Occipital lobe (tissue), 1 donor: ENCODE measurements at regions not wholly inside any gene's neighbourhood (a gene's known extent, or its start where the extent isn't known, plus 50 kb on each side); places are given as distances from the start of the nearest gene placed in this dataset.

ENCODE experiments used
- DNase-seq: peaks from one replicate; lab custom pipeline; 2025; lab: John Stamatoyannopoulos, UW

DNA sequence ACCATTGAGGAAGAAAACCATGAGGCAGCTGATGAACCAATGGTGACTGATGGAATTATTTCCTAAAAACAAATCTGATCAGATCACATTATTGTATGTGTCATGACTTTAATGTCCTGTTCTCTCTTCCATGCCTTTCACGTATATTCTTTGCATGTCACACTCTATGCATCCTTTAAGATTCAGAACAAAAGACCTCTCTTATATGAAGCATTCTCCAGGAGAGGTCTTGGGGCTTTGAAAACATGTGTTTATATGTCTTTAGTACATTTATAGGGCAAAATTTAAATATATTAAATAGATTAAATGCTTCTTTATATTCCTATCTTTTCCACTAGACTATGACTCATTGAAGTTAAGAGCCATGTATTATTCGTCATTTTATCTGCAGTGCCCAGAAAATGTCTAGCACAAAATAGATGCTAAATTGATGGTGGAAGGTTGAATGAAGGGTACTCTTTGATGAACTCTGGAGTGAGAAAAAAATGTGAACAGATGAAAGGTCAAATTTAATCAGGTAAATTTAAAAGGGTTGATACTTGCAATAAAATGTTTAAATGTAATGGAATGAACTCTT, 196.3 kb downstream of the PSAT1 start:
- no peak for DNase-seq

- no peak for DNase-seq
Measured at GRCh38 chr9:78502566-78502965, 205.6 kb downstream of the PSAT1 start.

- DNase-seq, result no peak
Measured at GRCh38 chr9:78505546-78505945, 208.6 kb downstream of the PSAT1 start.

- DNase-seq, result no peak
Measured at GRCh38 chr9:78507037-78507436, 210.1 kb downstream of the PSAT1 start.

DNA sequence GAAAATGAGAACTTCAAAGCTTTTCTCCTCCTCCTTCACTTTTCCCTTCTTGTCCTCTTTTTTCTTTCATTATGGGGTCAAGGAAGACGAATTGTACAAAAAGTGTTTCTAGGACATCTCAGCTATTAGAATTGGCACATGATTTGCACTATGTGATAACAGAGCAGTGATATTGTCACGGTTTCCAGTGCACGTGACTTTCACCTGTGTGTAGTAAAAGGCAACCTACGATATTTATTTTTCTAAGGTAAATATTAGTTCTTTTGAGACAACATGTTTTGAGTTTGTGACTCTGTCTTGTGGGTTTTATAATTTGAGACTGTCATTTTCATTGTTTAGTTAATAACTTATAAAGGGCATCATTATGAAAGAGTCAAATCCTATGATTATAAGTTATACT, 213.1 kb downstream of the PSAT1 start:
- DNase-seq, result no peak

GRCh38 chr9:78515108-78515507, 218.2 kb downstream of the PSAT1 start:
- no peak for DNase-seq

GRCh38 chr9:78519786-78520185, 222.9 kb downstream of the PSAT1 start:
- no peak for DNase-seq

- no peak for DNase-seq
Measured at GRCh38 chr9:78521680-78522079, 224.8 kb downstream of the PSAT1 start.

DNA sequence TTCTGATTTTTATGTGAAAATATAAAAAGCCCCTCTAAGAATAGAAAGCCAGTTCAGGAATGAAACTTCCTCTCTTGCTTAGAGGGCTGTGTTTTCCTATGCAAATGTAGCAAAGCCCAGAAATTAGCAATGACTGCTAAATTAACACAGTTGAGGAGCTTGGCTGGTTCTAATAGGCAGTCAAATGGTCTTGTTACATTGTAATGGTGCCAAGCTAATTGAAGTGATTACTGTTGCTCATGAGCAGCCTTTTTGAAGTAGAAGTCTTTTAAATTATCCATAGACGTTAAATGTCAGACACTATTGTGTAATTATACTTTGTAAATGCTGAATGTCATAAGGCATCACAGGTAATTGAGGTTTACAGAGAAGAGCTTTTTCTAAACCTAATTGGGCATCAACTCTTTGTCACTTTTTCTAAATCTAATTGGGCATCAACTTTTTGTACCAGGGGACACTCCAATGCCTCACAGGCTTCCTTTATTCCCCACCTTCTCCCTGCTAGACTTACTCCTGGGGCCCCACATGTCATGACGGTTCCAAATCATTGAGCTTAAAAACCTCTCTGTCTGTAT, 229.1 kb downstream of the PSAT1 start:
- no peak for DNase-seq

- no peak for DNase-seq
Measured at GRCh38 chr9:78533500-78533899, 236.6 kb downstream of the PSAT1 start.

GRCh38 chr9:78539188-78539587, 242.3 kb downstream of the PSAT1 start:
- no peak for DNase-seq

- no peak for DNase-seq
Measured at GRCh38 chr9:78539904-78540303, 243.0 kb downstream of the PSAT1 start.

- DNase-seq, result no peak
Measured at GRCh38 chr9:78541868-78542443, 245.0 kb downstream of the PSAT1 start.

DNA sequence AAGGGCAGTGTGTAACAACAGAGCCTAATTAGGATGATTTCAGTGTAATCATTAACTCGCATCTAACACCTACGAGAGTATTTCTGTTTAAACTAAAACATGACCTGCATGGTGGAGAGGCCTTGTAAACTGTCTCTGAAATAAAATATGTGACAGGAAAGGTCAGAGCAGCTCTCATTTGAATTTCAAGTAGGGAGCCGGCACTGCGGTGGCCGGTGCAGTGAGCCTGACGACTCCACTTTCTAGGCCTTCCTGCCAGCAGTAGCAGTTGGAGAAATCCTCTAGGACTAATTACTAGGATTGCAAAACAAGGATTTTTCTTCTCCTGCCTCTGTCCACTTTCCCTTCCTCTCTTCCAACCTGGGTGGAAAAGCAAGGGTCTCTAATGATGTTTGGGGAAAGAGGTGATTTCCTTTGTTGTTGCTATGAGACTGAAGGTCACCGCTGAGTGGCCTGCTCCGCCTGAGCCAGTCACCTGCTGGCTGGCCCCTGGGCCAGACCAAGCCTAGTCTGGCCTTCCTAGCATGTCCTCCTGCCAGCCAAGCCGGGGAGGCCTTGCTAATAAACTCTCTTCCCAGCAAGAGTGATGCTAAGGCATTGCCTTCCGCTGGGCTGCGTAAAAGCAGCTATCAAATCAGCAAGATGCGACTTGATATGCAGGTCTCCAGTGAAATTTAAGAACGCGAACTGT, 245.7 kb downstream of the PSAT1 start:
- no peak for DNase-seq

- no peak for DNase-seq
Measured at GRCh38 chr9:78543353-78543752, 246.4 kb downstream of the PSAT1 start.

DNA sequence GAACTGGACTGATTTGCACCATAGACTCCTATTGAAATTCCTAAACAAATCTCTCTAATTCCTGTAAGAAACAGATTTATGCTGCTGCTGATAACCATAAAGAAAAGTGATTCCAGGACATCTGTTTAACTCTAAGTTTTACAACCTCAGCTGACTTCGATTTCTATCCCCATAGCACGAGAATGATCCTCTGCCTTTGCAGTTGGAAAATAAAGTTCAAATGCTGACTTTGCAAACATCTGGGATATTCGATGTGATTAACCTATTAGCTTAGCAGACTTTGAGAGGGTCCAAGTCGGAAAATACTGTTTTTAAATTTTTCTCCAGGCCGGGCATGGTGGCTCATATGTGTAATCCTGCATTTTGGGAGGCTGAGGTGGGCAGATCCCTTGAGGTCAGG, 247.3 kb downstream of the PSAT1 start:
- no peak for DNase-seq

- DNase-seq, result no peak
Measured at GRCh38 chr9:78547831-78548230, 250.9 kb downstream of the PSAT1 start.

DNA sequence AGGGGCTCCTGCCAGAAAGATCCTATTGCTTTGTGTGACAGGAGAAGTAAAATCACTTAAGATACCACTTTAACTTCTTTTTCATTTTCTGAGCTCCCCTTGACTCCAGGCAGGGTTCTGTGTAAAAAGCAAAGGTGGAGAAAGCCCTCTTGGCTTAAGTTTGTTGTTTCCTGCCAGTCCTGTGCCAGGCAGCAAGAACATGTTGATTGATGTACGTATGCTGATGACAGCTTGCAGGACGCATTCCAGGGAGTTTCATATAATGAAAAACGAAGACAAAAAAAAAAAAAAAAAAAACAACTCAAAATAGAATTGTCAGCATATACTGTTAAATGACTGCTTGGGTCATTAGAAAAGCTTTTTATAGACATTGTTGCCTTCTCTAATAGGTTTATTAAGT, 251.7 kb downstream of the PSAT1 start:
- no peak for DNase-seq

GRCh38 chr9:78549711-78550110, 252.8 kb downstream of the PSAT1 start:
- DNase-seq, result no peak

DNA sequence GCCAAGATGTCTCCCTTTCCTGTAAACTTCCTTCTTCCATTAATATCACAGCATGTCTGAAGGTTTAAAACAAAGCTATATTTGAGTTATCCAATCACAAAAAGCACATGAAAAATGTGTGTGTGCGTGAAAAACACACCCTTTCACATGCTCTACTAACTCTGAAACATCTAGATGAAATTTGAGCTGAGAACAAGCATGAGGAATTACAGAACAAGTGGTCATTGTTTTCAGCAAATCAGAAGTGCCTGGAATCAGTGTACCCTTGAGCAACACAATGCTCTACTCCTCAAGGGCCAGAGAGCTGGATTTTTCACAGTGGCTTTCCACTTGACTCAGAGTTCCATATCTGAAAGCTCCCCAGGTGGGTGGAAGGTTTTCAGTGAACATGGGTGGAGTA, 255.9 kb downstream of the PSAT1 start:
- no peak for DNase-seq

GRCh38 chr9:78557540-78557939, 260.6 kb downstream of the PSAT1 start:
- no peak for DNase-seq

- DNase-seq, result no peak
Measured at GRCh38 chr9:78559449-78559885, 262.5 kb downstream of the PSAT1 start.

DNA sequence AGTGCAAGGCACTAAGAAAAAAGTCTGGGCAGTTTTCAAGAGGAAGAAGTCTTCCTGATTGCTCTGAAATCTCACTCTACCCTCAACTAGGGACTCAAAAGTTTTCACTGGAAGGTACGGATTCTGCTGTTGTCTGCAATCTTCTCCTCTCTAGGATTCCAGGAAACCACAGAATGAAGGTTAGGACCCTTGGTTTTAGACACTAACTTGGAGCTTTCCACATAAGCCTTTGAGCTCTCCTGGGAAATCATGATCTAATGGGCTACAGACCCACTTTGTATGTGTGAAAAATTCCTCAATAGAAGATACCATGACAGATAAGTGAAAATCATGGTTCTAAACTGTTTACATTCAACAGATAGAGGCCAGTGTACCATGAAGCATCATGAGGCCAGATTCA, 265.1 kb downstream of the PSAT1 start:
- DNase-seq, result no peak
